Breast epithelium (tissue), 3 donors: ENCODE measurements at regions not wholly inside any gene's neighbourhood (a gene's known extent, or its start where the extent isn't known, plus 50 kb on each side); places are given as distances from the start of the nearest gene placed in this dataset.

ENCODE experiments used
- POLR2A ChIP-seq: fragments of 450-650 bp; IDR thresholded peaks from one replicate; pipeline ENCODE4 v1.6.1; 2016; ENCODE audit warnings: antibody characterized with exemption, mild to moderate bottlenecking, moderate library complexity
- TF ChIP-seq, protein P1 (sequence below), 3 donors: fragments of 450-650 bp; IDR thresholded peaks; one replicate each; pipeline ENCODE4 v1.5.1; 2016 to 2017; ENCODE audit warnings: antibody characterized with exemption in 3 of 3, mild to moderate bottlenecking in 3 of 3, moderate library complexity in 3 of 3

DNA sequence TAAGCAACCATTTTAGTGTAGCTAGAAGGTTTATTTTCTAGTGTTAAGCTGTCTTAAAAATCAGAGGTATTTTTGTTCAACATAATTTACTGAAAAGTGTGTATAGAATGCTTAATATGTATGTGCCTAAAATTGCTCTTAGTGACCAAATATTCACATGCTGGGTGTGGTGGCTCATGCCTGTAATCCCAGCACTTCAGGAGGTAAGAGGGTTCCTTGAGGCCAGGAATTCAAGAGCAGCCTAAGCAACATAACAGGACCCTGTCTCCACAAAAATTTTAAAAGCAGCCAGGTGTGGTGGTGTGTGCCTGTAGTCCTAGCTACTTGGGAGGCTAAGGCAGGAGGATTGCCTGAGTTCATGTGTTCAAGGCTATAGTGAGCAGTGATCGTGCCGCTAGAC lies 120.9 kb upstream of the FRY start:
- TF ChIP-seq, protein P1, sequence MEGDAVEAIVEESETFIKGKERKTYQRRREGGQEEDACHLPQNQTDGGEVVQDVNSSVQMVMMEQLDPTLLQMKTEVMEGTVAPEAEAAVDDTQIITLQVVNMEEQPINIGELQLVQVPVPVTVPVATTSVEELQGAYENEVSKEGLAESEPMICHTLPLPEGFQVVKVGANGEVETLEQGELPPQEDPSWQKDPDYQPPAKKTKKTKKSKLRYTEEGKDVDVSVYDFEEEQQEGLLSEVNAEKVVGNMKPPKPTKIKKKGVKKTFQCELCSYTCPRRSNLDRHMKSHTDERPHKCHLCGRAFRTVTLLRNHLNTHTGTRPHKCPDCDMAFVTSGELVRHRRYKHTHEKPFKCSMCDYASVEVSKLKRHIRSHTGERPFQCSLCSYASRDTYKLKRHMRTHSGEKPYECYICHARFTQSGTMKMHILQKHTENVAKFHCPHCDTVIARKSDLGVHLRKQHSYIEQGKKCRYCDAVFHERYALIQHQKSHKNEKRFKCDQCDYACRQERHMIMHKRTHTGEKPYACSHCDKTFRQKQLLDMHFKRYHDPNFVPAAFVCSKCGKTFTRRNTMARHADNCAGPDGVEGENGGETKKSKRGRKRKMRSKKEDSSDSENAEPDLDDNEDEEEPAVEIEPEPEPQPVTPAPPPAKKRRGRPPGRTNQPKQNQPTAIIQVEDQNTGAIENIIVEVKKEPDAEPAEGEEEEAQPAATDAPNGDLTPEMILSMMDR (IDR thresholded peaks at IDR 0.05), result no peak
- no peak for TF ChIP-seq POLR2A
